ENCODE measurements at regions not wholly inside any gene's neighbourhood (a gene's known extent, or its start where the extent isn't known, plus 50 kb on each side); places are given as distances from the start of the nearest gene placed in this dataset.

DNA sequence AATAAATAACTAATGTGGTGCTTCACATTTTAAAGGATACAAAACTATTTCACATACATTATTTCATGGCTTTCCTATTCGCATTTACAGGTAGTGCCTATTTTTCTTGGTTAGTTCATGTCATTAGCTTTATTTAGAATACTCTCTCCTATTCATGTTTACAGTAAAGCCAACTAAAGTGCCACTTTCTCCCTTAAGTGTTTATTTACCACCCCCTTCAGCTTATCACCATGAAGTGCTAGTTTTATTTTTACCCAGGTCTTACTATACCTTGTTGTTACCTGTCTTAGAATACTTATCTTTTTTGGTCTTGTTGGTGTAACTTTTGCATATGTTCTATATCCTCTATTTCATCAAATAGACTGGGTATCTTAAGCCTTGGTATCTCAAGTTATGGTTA, 715.2 kb upstream of the TENM4 start:
- H3K27me3 ChIP-seq (ENCODE audit: control insufficient read depth in 1 of 2, insufficient read depth in 1 of 2, low read length in 2 of 2): no peaks in the 10 kb centered on the region
- H3K14ac ChIP-seq (ENCODE audit: low read length in 2 of 2): no peak overlapping the region
- H3K18ac ChIP-seq (ENCODE audit: low read depth in 1 of 2, low read length in 2 of 2): no peak overlapping the region
- H2AFZ ChIP-seq (ENCODE audit: low read depth, low read length): no peak overlapping the region
- no peak for DNase-seq
- H3K36me3 ChIP-seq (ENCODE audit: control insufficient read depth in 1 of 2, insufficient read depth in 2 of 2, low read depth in 1 of 2, low read length in 2 of 2): no peaks in the 10 kb centered on the region
- H2BK15ac ChIP-seq (ENCODE audit: low read depth, poor library complexity, severe bottlenecking): no peak overlapping the region
- no peak overlapping the region for H3K27ac ChIP-seq (ENCODE audit: low read length, poor library complexity, severe bottlenecking)
- H3K9ac ChIP-seq (ENCODE audit: low read length): no peak overlapping the region
- no peak overlapping the region for H3K4ac ChIP-seq (ENCODE audit: low read depth in 1 of 2, low read length in 2 of 2)
- H3K23ac ChIP-seq (ENCODE audit: low read length in 2 of 2): no peak overlapping the region
- no peaks in the 10 kb centered on the region for H3K79me1 ChIP-seq (replicated peaks; ENCODE audit: low read length, poor library complexity, severe bottlenecking)
- no peak overlapping the region for H3K4me3 ChIP-seq (ENCODE audit: insufficient read depth in 1 of 2, low read depth in 1 of 2, low read length in 2 of 2)
- H4K8ac ChIP-seq (ENCODE audit: low read length): no peak overlapping the region
- H2AK5ac ChIP-seq (ENCODE audit: low read length, severe bottlenecking): no peak overlapping the region
- H2BK12ac ChIP-seq (ENCODE audit: low read length in 2 of 2): no peak overlapping the region
- no peak overlapping the region for H3K4me2 ChIP-seq (ENCODE audit: low read length, poor library complexity, severe bottlenecking)
- no peaks in the 10 kb centered on the region for H3K4me1 ChIP-seq (ENCODE audit: control insufficient read depth, insufficient read depth, low read depth, low read length)
- H4K91ac ChIP-seq (ENCODE audit: low read length): no peak overlapping the region
- no peak overlapping the region for H2BK120ac ChIP-seq (ENCODE audit: low read depth, low read length)
- no peaks in the 10 kb centered on the region for H3K9me3 ChIP-seq (ENCODE audit: control insufficient read depth, low read length)
- H2BK5ac ChIP-seq (ENCODE audit: low read depth, low read length, poor library complexity, severe bottlenecking): no peak overlapping the region
- WGBS: 94% methylated on average over 1 of the region's 1 CpG

DNA sequence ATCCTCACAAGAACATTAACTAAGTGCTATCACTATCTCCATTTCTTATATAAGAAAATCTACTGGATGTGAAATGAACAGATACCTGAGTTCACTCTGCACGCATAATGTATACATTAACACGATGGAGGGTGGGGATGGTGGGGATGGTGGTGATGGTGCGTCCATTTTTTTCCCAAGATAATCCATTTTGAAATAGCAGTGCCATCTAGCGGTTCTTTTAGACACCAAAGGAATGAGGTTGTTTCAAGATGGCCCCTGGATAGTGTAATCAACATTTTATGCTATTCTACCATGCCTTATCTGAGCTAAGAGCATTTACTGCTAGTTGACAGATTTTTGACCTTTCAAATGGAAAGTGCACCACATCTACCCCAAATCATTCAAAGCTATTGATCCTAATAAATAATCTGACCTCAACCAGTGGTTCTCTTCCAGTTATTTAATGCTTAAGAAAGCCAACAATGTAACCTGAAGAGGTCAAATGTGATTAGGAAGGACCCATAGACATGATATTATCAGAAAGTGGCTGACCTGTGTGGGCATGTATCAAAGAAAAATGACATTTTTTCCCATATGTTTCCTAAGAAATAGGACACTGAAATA, 714.7 kb upstream of the TENM4 start:
- Histone ChIP-seq H3K36me3 (ENCODE audit: control insufficient read depth in 1 of 2, insufficient read depth in 2 of 2, low read depth in 1 of 2, low read length in 2 of 2) (no peaks in the 10 kb centered on the region), H3K4me3 (ENCODE audit: insufficient read depth in 1 of 2, low read depth in 1 of 2, low read length in 2 of 2) (no peak overlapping the region), H3K79me1 (replicated peaks; ENCODE audit: low read length, poor library complexity, severe bottlenecking) (no peaks in the 10 kb centered on the region), H3K14ac (ENCODE audit: low read length in 2 of 2) (no peak overlapping the region), H3K4me2 (ENCODE audit: low read length, poor library complexity, severe bottlenecking) (no peak overlapping the region), H2BK15ac (ENCODE audit: low read depth, poor library complexity, severe bottlenecking) (no peak overlapping the region), H3K27me3 (ENCODE audit: control insufficient read depth in 1 of 2, insufficient read depth in 1 of 2, low read length in 2 of 2) (no peaks in the 10 kb centered on the region), H3K4ac (ENCODE audit: low read depth in 1 of 2, low read length in 2 of 2) (no peak overlapping the region), H3K27ac (ENCODE audit: low read length, poor library complexity, severe bottlenecking) (no peak overlapping the region), H3K4me1 (ENCODE audit: control insufficient read depth, insufficient read depth, low read depth, low read length) (no peaks in the 10 kb centered on the region), H3K9me3 (ENCODE audit: control insufficient read depth, low read length) (no peaks in the 10 kb centered on the region), H4K8ac (ENCODE audit: low read length) (no peak overlapping the region), H2BK5ac (ENCODE audit: low read depth, low read length, poor library complexity, severe bottlenecking) (no peak overlapping the region), H3K18ac (ENCODE audit: low read depth in 1 of 2, low read length in 2 of 2) (no peak overlapping the region), H2BK12ac (ENCODE audit: low read length in 2 of 2) (no peak overlapping the region), H2AK5ac (ENCODE audit: low read length, severe bottlenecking) (no peak overlapping the region), H4K91ac (ENCODE audit: low read length) (no peak overlapping the region), H3K9ac (ENCODE audit: low read length) (no peak overlapping the region), H2BK120ac (ENCODE audit: low read depth, low read length) (no peak overlapping the region), H2AFZ (ENCODE audit: low read depth, low read length) (no peak overlapping the region), H3K23ac (ENCODE audit: low read length in 2 of 2) (no peak overlapping the region)
- peak; percentile 45 for DNase-seq
- 45% methylated on average over 2 of the region's 4 CpGs for WGBS

DNA sequence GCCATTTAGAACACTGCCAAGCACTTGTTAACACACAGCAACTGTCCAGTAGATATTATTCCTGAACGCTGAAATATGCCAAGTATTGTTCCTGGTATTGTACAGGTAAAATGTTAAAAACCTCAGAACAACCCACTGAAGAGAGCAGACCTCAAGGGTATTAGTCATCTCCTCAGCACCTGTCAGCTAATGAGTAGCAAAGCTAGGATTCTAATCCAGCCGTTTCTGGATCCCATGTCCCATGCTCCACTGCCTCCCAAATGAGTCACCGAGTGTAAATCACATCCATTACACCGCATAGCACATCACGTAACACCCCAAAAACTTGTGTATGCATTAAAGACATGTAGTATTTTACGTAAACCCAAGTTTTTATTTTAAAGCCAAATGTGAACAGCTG, 705.4 kb upstream of the TENM4 start:
- no peak overlapping the region for H4K91ac ChIP-seq (ENCODE audit: low read length)
- DNase-seq: peak; percentile 16

GRCh38 chr11:80144897-80145594, 704.2 kb upstream of the TENM4 start:
- no peaks in the 10 kb centered on the region for H3K27me3 ChIP-seq (ENCODE audit: control insufficient read depth in 1 of 2, insufficient read depth in 1 of 2, low read length in 2 of 2)
- WGBS: no CpG with 5 or more reads among the region's 2 CpGs
- no peak overlapping the region for H2BK15ac ChIP-seq (ENCODE audit: low read depth, poor library complexity, severe bottlenecking)
- H2AK5ac ChIP-seq (ENCODE audit: low read length, severe bottlenecking): peak overlapping the region; percentile 89
- H3K14ac ChIP-seq (ENCODE audit: low read length in 2 of 2): no peak overlapping the region
- H2BK12ac ChIP-seq (ENCODE audit: low read length in 2 of 2): no peak overlapping the region
- no peak overlapping the region for H3K18ac ChIP-seq (ENCODE audit: low read depth in 1 of 2, low read length in 2 of 2)
- H3K4me3 ChIP-seq (ENCODE audit: insufficient read depth in 1 of 2, low read depth in 1 of 2, low read length in 2 of 2): no peak overlapping the region
- H3K4me1 ChIP-seq (ENCODE audit: control insufficient read depth, insufficient read depth, low read depth, low read length): no peaks in the 10 kb centered on the region
- no peak overlapping the region for H4K8ac ChIP-seq (ENCODE audit: low read length)
- no peak overlapping the region for H3K23ac ChIP-seq (ENCODE audit: low read length in 2 of 2)
- peak overlapping the region; percentile 96 for H2BK5ac ChIP-seq (ENCODE audit: low read depth, low read length, poor library complexity, severe bottlenecking)
- no peaks in the 10 kb centered on the region for H3K79me1 ChIP-seq (replicated peaks; ENCODE audit: low read length, poor library complexity, severe bottlenecking)
- no peak overlapping the region for H3K4me2 ChIP-seq (ENCODE audit: low read length, poor library complexity, severe bottlenecking)
- H3K27ac ChIP-seq (ENCODE audit: low read length, poor library complexity, severe bottlenecking): peak overlapping the region; percentile 98
- no peak overlapping the region for H3K9ac ChIP-seq (ENCODE audit: low read length)
- no peak overlapping the region for H2AFZ ChIP-seq (ENCODE audit: low read depth, low read length)
- no peaks in the 10 kb centered on the region for H3K9me3 ChIP-seq (ENCODE audit: control insufficient read depth, low read length)
- no peak overlapping the region for H4K91ac ChIP-seq (ENCODE audit: low read length)
- H3K4ac ChIP-seq (ENCODE audit: low read depth in 1 of 2, low read length in 2 of 2): no peak overlapping the region
- no peaks in the 10 kb centered on the region for H3K36me3 ChIP-seq (ENCODE audit: control insufficient read depth in 1 of 2, insufficient read depth in 2 of 2, low read depth in 1 of 2, low read length in 2 of 2)
- no peak overlapping the region for H2BK120ac ChIP-seq (ENCODE audit: low read depth, low read length)
- DNase-seq: peak; percentile 1

More for the DNA sequence above, 705.4 kb upstream of the TENM4 start:
- no peaks in the 10 kb centered on the region for H3K36me3 ChIP-seq (ENCODE audit: control insufficient read depth in 1 of 2, insufficient read depth in 2 of 2, low read depth in 1 of 2, low read length in 2 of 2)
- no peak overlapping the region for H3K4ac ChIP-seq (ENCODE audit: low read depth in 1 of 2, low read length in 2 of 2)
- H3K27ac ChIP-seq (ENCODE audit: low read length, poor library complexity, severe bottlenecking): peak overlapping the region; percentile 98
- no peak overlapping the region for H2BK15ac ChIP-seq (ENCODE audit: low read depth, poor library complexity, severe bottlenecking)
- H3K4me2 ChIP-seq (ENCODE audit: low read length, poor library complexity, severe bottlenecking): no peak overlapping the region
- no peak overlapping the region for H3K23ac ChIP-seq (ENCODE audit: low read length in 2 of 2)
- 46% methylated on average over 2 of the region's 6 CpGs for whole genome bisulfite sequencing
- H3K27me3 ChIP-seq (ENCODE audit: control insufficient read depth in 1 of 2, insufficient read depth in 1 of 2, low read length in 2 of 2): no peaks in the 10 kb centered on the region
- H2BK12ac ChIP-seq (ENCODE audit: low read length in 2 of 2): no peak overlapping the region
- H2BK5ac ChIP-seq (ENCODE audit: low read depth, low read length, poor library complexity, severe bottlenecking): no peak overlapping the region
- H3K4me1 ChIP-seq (ENCODE audit: control insufficient read depth, insufficient read depth, low read depth, low read length): no peaks in the 10 kb centered on the region
- H3K4me3 ChIP-seq (ENCODE audit: insufficient read depth in 1 of 2, low read depth in 1 of 2, low read length in 2 of 2): no peak overlapping the region
- no peaks in the 10 kb centered on the region for H3K79me1 ChIP-seq (replicated peaks; ENCODE audit: low read length, poor library complexity, severe bottlenecking)
- no peak overlapping the region for H3K18ac ChIP-seq (ENCODE audit: low read depth in 1 of 2, low read length in 2 of 2)
- no peak overlapping the region for H2BK120ac ChIP-seq (ENCODE audit: low read depth, low read length)
- H2AFZ ChIP-seq (ENCODE audit: low read depth, low read length): no peak overlapping the region
- H3K14ac ChIP-seq (ENCODE audit: low read length in 2 of 2): no peak overlapping the region
- H2AK5ac ChIP-seq (ENCODE audit: low read length, severe bottlenecking): no peak overlapping the region
- H3K9me3 ChIP-seq (ENCODE audit: control insufficient read depth, low read length): no peaks in the 10 kb centered on the region
- no peak overlapping the region for H4K8ac ChIP-seq (ENCODE audit: low read length)
- no peak overlapping the region for H3K9ac ChIP-seq (ENCODE audit: low read length)
